IPS DF 19.7 (cell line): ENCODE measurements at regions not wholly inside any gene's neighbourhood (a gene's known extent, or its start where the extent isn't known, plus 50 kb on each side); places are given as distances from the start of the nearest gene placed in this dataset.

Source experiments
- DNase-seq: peaks from one replicate; pipeline ENCODE4 v3.0.0-alpha.2; 2013; ENCODE audit warnings: low read depth, low spot score

GRCh38 chr11:28739489-28740280 lies 631.5 kb downstream of the METTL15 start:
- DNase-seq: no peak

GRCh38 chr11:28738549-28738948 lies 630.4 kb downstream of the METTL15 start:
- DNase-seq: no peak

- DNase-seq: no peak
Observed at GRCh38 chr11:28736256-28736655, 628.1 kb downstream of the METTL15 start.

GRCh38 chr11:28735511-28735910 lies 627.3 kb downstream of the METTL15 start:
- DNase-seq: no peak

- DNase-seq: no peak
Observed at GRCh38 chr11:28730889-28731288, 622.7 kb downstream of the METTL15 start.

GRCh38 chr11:28730336-28730735 lies 622.1 kb downstream of the METTL15 start:
- no peak for DNase-seq

- no peak for DNase-seq
Observed at GRCh38 chr11:28729339-28729738, 621.2 kb downstream of the METTL15 start.

- no peak for DNase-seq
Observed at GRCh38 chr11:28728666-28729065, 620.5 kb downstream of the METTL15 start.

- DNase-seq: no peak
Observed at GRCh38 chr11:28727254-28727653, 619.1 kb downstream of the METTL15 start.

- no peak for DNase-seq
Observed at GRCh38 chr11:28726432-28726831, 618.2 kb downstream of the METTL15 start.

- no peak for DNase-seq
Observed at GRCh38 chr11:28715726-28716125, 607.5 kb downstream of the METTL15 start.

GRCh38 chr11:28713850-28714249 lies 605.7 kb downstream of the METTL15 start:
- DNase-seq: no peak

- DNase-seq: no peak
Observed at GRCh38 chr11:28708075-28708474, 599.9 kb downstream of the METTL15 start.

GRCh38 chr11:28704801-28705200 lies 596.6 kb downstream of the METTL15 start:
- no peak for DNase-seq

GRCh38 chr11:28703371-28703770 lies 595.2 kb downstream of the METTL15 start:
- no peak for DNase-seq

GRCh38 chr11:28702871-28703270 lies 594.7 kb downstream of the METTL15 start:
- DNase-seq: no peak

GRCh38 chr11:28702450-28702790 lies 594.2 kb downstream of the METTL15 start:
- DNase-seq: no peak

- DNase-seq: no peak
Observed at GRCh38 chr11:28701760-28702449, 593.7 kb downstream of the METTL15 start.

GRCh38 chr11:28699701-28700100 lies 591.5 kb downstream of the METTL15 start:
- no peak for DNase-seq

- no peak for DNase-seq
Observed at GRCh38 chr11:28697920-28698827, 590.0 kb downstream of the METTL15 start.

GRCh38 chr11:28696591-28696990 lies 588.4 kb downstream of the METTL15 start:
- no peak for DNase-seq

GRCh38 chr11:28690746-28691145 lies 582.6 kb downstream of the METTL15 start:
- DNase-seq: no peak
